Stomach (tissue), 8 donors: ENCODE measurements at regions not wholly inside any gene's neighbourhood (a gene's known extent, or its start where the extent isn't known, plus 50 kb on each side); places are given as distances from the start of the nearest gene placed in this dataset.

Experiments
- DNase-seq, 2 donors: peaks; one replicate each; pipeline versions ENCODE4 v3.0.0 to v3.0.0-alpha.2; 2013 to 2019
- H3K27ac ChIP-seq, 5 donors: fragments of 200-600 bp in 4 of 5; sonication (generic) in 4 of 5; one replicate each; pipeline ENCODE4 v1.5.1; 2013 to 2019; ENCODE audit warnings: mild to moderate bottlenecking in 1 of 5, moderate library complexity in 1 of 5
- H3K27me3 ChIP-seq, 3 donors: fragments of 200-600 bp; sonication (generic); one replicate each; pipeline ENCODE4 v1.5.1; 2017 to 2019; ENCODE audit warnings: mixed run types in 1 of 3
- H3K36me3 ChIP-seq, 4 donors: fragments of 200-600 bp; sonication (generic); 1 replicate in 3 of 4; 2 replicates in 1 of 4; pipeline ENCODE4 v1.5.1; 2016 to 2019
- H3K4me1 ChIP-seq, 4 donors: fragments of 200-600 bp; sonication (generic); one replicate each; pipeline ENCODE4 v1.5.1; 2016 to 2019
- H3K4me3 ChIP-seq, 4 donors: fragments of 200-600 bp; sonication (generic) in 3 of 4; one replicate each; pipeline ENCODE4 v1.5.1; 2016 to 2019; ENCODE audit warnings: mild to moderate bottlenecking in 1 of 4
- H3K9me3 ChIP-seq, 4 donors: fragments of 200-600 bp; sonication (generic); one replicate each; pipeline ENCODE4 v1.5.1; 2016 to 2019
- CTCF ChIP-seq, 7 experiments: fragments of 450-650 bp in 4 of 7; fragments of 200-600 bp in 3 of 7; sonication (generic) in 3 of 7; IDR thresholded peaks; one replicate each; pipeline ENCODE4 v1.5.1; 2016 to 2019; ENCODE audit warnings: antibody characterized with exemption in 7 of 7, control low read depth in 2 of 7, mild to moderate bottlenecking in 1 of 7
- EP300 ChIP-seq: sonication (generic); formaldehyde crosslinking; IDR thresholded peaks from one replicate; pipeline ENCODE4 v1.6.1; 2017; ENCODE audit warnings: antibody characterized with exemption
- POLR2A ChIP-seq, 4 donors: fragments of 450-650 bp; IDR thresholded peaks; one replicate each; pipeline ENCODE4 v1.6.1; 2016; ENCODE audit warnings: antibody characterized with exemption in 4 of 4, control low read depth in 2 of 4, mild to moderate bottlenecking in 1 of 4, moderate library complexity in 1 of 4
- POLR2AphosphoS5 ChIP-seq, 3 donors: sonication (generic); formaldehyde crosslinking; IDR thresholded peaks; one replicate each; pipeline ENCODE4 v1.6.1; 2016; ENCODE audit warnings: antibody characterized with exemption in 3 of 3
- WGBS, 5 donors: extraction: QIAGEN DNeasy Blood & Tissue Kit in 3 of 5; methylation state at CpG; one replicate each; pipeline versions ENCODE4 v1.1.5 to v1.1.7; 2013 to 2018; 5-methylcytosine and 5-hydroxymethylcytosine counted together
- intact Hi-C: fragments of 100-400 bp; cut with DNase I; formaldehyde crosslinking; loops from one replicate; pipeline ENCODE4 v1.15.1; 2023; ENCODE audit warnings: low total_unique reads
- donor health status: healthy with polysubstance abuse.
- donor health status: Bipolar disorder and iron deficiency.
- donor health status: healthy.

GRCh38 chrX:39639871-39640270 lies 457.9 kb downstream of the BCOR start:
- TF ChIP-seq EP300: no peak
- no peak for TF ChIP-seq CTCF (IDR thresholded peaks at IDR 0.05)
- no peak for TF ChIP-seq POLR2A (IDR thresholded peaks at IDR 0.05)
- TF ChIP-seq POLR2AphosphoS5 (IDR thresholded peaks at IDR 0.05): no peak
- intact Hi-C loops: no loop called here
- Histone ChIP-seq H3K27ac (no peak overlapping the region), H3K36me3 (no peaks in the 10 kb centered on the region), H3K9me3 (peaks cover 0 to 4% (median 0%) of the 10 kb centered on the region in 4 donors), H3K4me1 (peaks cover 0 to 6% (median 0%) of the 10 kb centered on the region in 4 donors), H3K27me3 (no peaks in the 10 kb centered on the region), H3K4me3 (no peak overlapping the region)
- WGBS, 5 donors: 82 to 92% (median 89%) methylated on average over 4 of the region's 4 CpGs
- DNase-seq: no peak

- Histone ChIP-seq H3K27me3 (no peaks in the 10 kb centered on the region), H3K27ac (no peak overlapping the region), H3K36me3 (no peaks in the 10 kb centered on the region), H3K4me3 (no peak overlapping the region), H3K4me1 (peaks cover 0 to 6% (median 0%) of the 10 kb centered on the region in 4 donors), H3K9me3 (peaks cover 0 to 4% (median 0%) of the 10 kb centered on the region in 4 donors)
- 67 to 95% (median 89%) methylated on average over 2 of the region's 2 CpGs for WGBS, 5 donors
- no peak for DNase-seq
- TF ChIP-seq POLR2AphosphoS5 (IDR thresholded peaks at IDR 0.05): no peak
- TF ChIP-seq CTCF (IDR thresholded peaks at IDR 0.05): no peak
- TF ChIP-seq POLR2A (IDR thresholded peaks at IDR 0.05): no peak
- no peak for TF ChIP-seq EP300
- intact Hi-C loops: no loop called here
Observed at GRCh38 chrX:39640866-39641265, 456.9 kb downstream of the BCOR start.

- no peaks in the 10 kb centered on the region for H3K27me3 ChIP-seq
- peaks cover 0 to 12% (median 2%) of the 10 kb centered on the region in 4 donors for H3K9me3 ChIP-seq
- no peaks in the 10 kb centered on the region for H3K36me3 ChIP-seq
- TF ChIP-seq POLR2AphosphoS5 (IDR thresholded peaks at IDR 0.05): no peak
- TF ChIP-seq EP300: no peak
- no peak for TF ChIP-seq POLR2A (IDR thresholded peaks at IDR 0.05)
- no peak for TF ChIP-seq CTCF (IDR thresholded peaks at IDR 0.05)
- intact Hi-C loops: no loop called here
- 16 to 33% (median 29%) methylated on average over 10 of the region's 10 CpGs for WGBS, 5 donors
- no peak overlapping the region for H3K27ac ChIP-seq
- H3K4me1 ChIP-seq: peaks cover 0 to 6% (median 0%) of the 10 kb centered on the region in 4 donors
- H3K4me3 ChIP-seq: no peak overlapping the region
- DNase-seq: no peak
Observed at GRCh38 chrX:39642071-39642470, 455.7 kb downstream of the BCOR start.

- Histone ChIP-seq H3K9me3 (peaks cover 0 to 14% (median 2%) of the 10 kb centered on the region in 4 donors), H3K4me1 (peaks cover 0 to 6% (median 0%) of the 10 kb centered on the region in 4 donors), H3K27me3 (no peaks in the 10 kb centered on the region), H3K4me3 (no peak overlapping the region), H3K36me3 (no peaks in the 10 kb centered on the region), H3K27ac (no peak overlapping the region)
- no peak for DNase-seq
- TF ChIP-seq POLR2AphosphoS5 (IDR thresholded peaks at IDR 0.05) (no peak), EP300 (no peak), CTCF (IDR thresholded peaks at IDR 0.05) (no peak), POLR2A (IDR thresholded peaks at IDR 0.05) (no peak)
- WGBS, 5 donors: 69 to 89% (median 88%) methylated on average over 3 of the region's 3 CpGs
- intact Hi-C loops: no loop called here
Observed at GRCh38 chrX:39643550-39643949, 454.2 kb downstream of the BCOR start.
